Right ventricle myocardium inferior (tissue), 1 donor: ENCODE measurements at regions not wholly inside any gene's neighbourhood (a gene's known extent, or its start where the extent isn't known, plus 50 kb on each side); places are given as distances from the start of the nearest gene placed in this dataset.

ENCODE experiments used
- ATAC-seq: fragments of 200-7000 bp; cut with Tn5 transposase; one replicate; pipeline ENCODE4 v1.9.1; 2020; ENCODE audit warnings: mild to moderate bottlenecking, moderate library complexity
- DNase-seq: peaks from one replicate; pipeline ENCODE4 v3.0.0; 2021; ENCODE audit errors: missing footprints
- intact Hi-C: fragments of 100-400 bp; cut with DNase I; formaldehyde crosslinking; loops from one replicate; pipeline ENCODE4 v1.11.0; 2022
- donor health status: DM: no; HTN: yes; CAD: no; lungs with severe emphysema.

DNA sequence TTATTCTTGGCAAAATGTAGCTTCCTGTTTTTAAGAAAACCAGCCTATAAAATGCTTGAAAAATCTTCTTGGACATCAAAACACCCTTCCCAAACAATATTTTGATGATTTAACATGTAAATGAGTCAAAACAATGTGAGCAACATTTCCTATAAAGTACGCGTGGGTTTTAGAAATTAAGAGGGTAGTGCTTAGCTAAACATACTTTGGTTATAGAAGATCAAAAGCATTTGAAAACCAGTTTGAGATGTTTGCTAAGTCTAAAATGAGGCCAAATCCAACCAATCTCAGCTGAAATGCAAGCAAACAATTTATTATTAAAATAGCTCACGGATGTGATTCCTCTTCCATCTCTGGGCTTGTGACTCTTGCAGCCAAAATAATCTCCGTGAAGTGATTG is 350.4 kb downstream of the TGFB2 start:
- ATAC-seq: no peak
- DNase-seq: no peak
- intact Hi-C loops: no loop called here

DNA sequence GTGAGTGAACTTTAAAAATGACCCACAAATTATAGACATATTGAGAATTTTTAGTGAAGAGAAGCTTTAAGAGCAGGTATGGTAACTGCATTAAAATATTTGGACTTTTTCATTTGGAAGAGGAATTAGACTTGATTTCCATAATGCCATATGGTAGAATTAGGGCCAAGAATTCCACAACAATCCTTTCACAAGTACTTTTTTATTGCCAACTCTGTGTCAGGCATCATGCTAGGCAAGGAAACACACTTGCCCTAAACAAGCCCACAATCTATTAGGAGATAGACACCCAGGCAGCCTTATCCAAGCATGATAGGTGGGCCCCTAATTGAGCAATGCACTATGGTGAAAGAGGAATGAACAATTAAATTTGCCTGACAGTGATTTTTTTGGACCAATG is 353.0 kb downstream of the TGFB2 start:
- ATAC-seq (no peak), DNase-seq (no peak)
- intact Hi-C loops: no loop called here

DNA sequence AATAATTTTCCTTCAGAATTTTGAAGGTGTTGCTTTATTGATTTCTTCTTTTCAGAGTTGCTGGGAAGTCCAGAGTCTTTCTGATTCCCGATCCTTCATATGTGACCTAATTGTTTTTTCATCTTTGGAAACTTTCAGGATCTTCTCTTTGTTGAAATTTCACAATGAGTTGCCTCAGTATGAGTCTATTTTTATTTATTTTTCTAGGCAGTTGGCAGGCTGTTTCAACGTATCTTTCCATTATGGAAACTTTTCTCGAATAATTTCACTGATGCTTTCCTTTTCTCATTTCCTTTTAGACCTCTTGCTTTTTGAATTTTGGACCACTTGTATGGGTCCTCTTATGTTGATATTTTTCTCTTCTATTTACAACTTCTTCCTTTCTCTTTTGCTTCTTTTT is 354.3 kb downstream of the TGFB2 start:
- DNase-seq: no peak
- intact Hi-C loops: no loop called here
- no peak for ATAC-seq

DNA sequence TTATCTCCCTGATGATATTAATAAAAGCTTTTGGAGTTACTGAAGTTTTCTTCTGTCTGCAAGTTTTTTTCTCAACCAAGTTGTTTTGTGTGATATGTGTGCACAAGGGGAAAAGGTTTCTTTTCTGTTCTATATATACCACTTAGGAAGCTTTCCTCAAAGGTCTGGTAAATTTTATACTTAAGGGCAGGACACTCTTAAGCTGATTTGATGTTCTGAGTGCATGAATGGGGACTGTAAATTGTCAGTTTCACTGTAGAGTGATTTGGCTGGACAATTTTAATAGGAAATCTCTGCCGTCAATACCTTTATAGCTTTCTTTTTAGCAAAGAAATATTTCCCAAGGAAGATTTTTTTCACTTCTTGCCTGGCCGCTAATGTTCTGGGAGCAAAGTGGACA is 354.7 kb downstream of the TGFB2 start:
- intact Hi-C loops: no loop called here
- DNase-seq (no peak), ATAC-seq (no peak)

DNA sequence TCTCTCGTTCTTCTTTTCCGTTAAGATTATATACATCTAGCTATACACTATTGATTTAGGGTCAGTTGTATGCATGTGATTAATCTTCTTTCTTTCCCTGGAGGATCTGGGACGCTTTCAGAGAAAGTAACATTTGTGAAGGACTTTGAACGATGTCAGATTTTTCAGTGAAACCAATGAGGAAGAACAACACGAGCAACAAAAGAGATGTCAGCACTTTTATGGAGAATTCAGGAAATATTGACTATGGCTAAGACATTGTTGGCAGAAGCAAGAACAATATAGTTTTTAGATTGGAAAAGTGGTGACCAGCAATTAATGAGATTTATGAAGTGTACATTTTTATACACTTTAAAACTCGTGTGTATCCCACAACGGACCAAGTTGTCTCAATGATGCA is 355.5 kb downstream of the TGFB2 start:
- ATAC-seq (no peak), DNase-seq (no peak)
- intact Hi-C loops: no loop called here

DNA sequence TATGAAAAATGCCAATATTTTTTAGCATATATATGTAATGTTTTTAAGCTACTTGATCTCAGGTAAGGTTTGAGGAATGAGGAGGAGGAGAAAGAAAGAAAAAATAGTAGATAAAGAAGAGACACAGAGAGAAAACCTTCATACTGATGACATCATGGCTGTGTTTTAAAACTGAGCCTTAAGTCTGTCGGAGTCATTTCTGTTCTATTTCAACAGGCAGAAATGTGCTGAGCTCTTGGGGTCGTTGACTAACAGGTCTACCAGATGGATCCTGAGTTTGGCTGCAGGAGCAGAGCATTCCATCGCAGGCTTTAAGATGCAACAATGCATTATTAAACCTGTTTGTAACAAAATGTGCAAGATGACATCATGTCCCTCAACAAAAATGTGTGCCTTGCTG is 356.0 kb downstream of the TGFB2 start:
- ATAC-seq (no peak), DNase-seq (no peak)
- intact Hi-C loops: no loop called here

DNA sequence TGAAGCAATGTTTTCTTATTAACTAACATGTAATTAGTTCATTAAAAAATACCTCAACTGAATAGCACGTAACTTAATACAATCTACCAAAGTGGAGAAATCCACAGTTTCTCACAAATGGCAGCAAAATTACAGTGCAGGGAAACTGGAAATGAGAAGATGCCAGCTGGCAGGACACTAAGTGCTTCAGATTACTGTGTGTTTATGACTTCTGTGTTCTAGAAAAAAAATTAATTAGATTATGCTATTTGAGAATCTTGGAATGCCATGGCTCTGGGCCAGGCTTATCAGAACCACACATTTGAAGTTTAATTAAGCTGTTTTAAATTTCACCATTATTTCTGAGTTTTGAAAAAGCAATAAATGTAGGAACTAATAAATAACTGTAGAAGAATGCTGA is 357.6 kb downstream of the TGFB2 start:
- DNase-seq (no peak), ATAC-seq (no peak)
- intact Hi-C loops: no loop called here

DNA sequence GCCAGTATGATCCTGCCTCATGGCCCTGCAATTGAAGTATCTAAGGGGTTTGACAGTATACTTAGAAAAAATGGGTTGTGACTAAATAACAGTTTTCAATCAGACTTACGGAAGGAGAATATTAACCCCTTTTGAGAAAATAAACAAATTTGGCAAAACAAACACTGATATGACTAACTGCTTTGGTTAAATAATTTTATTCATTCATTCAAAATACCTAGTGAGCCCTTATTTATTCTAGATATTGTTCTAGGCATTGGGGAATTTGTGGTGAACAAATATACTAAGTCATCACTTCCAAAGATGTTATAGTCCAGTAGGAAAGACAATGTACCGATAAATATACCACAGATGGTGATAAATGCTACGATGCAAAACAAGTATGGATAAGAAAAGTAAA is 358.7 kb downstream of the TGFB2 start:
- intact Hi-C loops: no loop called here
- ATAC-seq (no peak), DNase-seq (no peak)

DNA sequence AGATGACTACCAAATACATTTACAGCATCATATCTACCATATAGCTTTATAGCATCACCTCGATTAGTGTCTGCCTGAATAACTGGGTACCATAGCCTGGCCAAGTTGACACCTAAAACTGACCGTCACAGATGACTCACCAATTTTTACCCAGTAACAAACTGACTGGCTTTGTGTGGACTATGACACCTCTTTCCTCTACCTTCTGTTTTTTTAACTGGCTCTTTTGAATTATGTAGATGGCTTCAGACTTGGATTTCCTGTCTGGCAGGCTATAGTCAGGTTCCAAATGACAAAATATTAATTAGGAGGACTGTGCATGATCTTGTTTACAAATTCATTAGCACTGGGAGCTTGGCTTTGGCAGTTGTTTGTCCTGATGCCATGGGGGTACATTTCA is 360.3 kb downstream of the TGFB2 start:
- no peak for DNase-seq
- ATAC-seq: no peak
- intact Hi-C loops: no loop called here

DNA sequence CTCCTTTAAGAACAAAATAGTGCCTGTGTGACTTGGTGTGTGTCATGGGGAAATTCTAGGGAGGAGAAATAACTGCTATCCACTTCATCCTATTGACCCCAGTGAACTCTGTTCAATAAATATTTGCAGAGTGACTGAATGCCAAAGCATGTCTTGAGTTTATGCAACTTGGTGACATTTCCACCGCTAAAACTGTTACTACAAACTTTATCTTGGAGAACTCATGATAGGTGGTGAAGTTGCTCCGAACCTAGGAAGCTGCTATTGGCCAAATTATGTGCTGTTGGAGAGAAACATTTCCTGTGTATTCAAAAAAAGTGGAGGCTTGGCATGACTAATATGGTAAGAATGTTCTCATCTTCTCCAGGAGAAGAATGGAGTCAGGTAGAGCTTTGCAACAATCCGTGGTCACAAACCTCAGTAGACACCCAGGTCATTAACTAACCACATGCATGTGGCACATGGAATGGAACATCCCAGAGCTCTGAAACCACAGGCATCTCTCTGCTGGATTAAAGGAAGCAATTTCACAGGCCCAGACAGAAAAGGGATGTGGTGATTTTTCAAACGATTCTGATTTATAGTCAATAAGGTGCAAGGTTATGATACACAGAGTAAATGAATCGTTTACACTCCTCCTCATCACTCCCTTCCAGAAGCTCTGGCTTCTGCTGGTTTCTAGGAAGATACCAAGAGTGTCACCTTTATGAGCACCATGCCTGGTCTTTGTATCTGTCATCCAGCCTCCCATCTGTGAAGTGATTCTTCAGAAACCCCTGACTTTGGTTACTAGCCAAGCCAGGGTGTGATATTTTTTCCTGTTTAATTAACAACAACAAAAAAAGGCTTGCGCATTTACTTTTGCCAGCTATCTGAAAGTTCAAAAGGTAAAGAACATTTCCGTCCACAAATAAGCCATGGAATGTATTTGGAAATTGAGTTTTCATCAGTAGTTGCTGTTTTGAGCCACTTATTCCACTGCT is 361.1 kb downstream of the TGFB2 start:
- no peak for DNase-seq
- intact Hi-C loops: no loop called here
- no peak for ATAC-seq

DNA sequence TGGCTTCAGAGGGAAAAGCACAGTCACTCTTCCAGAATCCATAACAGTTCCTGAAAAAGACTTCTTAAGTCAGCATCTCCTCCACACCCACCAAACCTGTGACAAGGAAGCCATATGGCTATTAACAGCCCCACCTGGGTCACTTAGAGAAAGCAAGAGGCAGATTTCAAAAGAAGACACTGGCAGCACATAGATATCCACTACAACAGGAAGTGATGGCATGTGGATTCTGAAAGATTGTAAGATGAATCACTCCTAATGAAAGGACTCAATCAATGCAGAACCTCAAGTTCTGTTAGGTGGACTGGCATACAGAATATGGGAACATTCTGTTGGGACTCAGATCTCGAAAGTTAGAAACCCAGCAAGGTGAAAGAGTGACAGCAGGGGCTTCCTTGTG is 365.9 kb downstream of the TGFB2 start:
- intact Hi-C loops: no loop called here
- ATAC-seq (no peak), DNase-seq (no peak)

DNA sequence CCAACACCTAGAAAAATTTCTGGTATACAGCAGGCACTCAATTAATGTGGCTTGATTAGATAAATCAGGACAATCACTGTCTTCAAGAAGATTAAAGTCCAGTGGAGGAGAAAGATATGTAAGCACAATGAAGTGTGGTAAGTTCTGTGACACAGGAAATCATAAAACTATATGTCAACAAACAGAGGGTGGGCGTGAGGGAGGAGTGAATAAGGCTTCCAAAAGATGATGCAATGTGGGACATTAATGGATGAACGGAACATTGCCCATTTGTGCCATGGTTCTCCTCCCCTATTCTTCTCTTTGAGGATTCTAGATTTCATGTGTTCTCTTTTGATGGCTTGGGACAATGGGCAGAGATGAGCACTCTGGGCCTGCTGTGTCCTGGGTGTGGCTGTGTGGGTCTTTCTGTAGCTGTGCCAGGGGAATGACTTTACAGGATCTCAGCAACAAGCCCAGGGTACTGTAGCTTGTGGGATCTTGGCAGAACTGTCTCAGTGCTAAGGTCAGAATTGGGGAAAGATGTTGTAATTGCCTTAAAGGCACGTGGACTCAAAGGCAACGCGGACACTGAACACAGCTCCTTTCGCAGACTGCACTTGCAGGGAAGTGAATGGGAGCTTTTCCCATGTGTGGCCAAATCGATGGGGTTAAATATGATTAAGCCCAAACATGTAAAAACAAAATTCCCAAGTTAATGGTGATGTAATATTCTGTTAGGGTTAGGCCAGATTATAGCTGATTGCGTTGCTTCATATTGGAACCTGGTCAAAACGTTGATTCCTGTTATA is 366.9 kb downstream of the TGFB2 start:
- no peak for DNase-seq
- intact Hi-C loops: no loop called here
- ATAC-seq: peak; percentile 87

DNA sequence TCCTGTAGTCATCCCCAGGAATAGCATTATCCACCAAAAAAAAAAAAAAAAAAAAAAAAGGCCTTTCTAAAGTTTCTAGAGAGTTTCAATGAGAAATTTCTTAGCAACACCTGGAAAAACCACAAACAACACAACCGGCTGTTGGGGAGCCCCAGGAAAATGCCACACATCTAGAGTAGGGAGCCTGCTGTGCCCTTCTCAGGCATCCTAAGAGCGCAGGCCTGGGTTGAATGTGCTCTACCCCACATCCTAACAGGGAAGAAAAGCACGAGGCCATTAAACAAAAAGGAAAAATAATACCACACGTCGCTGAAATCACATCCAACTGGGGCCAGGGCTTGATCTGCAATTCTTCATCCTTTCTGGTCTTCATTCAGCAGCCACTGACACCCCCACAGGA is 367.5 kb downstream of the TGFB2 start:
- DNase-seq (no peak), ATAC-seq (peak; percentile 41)
- intact Hi-C loops: no loop called here

DNA sequence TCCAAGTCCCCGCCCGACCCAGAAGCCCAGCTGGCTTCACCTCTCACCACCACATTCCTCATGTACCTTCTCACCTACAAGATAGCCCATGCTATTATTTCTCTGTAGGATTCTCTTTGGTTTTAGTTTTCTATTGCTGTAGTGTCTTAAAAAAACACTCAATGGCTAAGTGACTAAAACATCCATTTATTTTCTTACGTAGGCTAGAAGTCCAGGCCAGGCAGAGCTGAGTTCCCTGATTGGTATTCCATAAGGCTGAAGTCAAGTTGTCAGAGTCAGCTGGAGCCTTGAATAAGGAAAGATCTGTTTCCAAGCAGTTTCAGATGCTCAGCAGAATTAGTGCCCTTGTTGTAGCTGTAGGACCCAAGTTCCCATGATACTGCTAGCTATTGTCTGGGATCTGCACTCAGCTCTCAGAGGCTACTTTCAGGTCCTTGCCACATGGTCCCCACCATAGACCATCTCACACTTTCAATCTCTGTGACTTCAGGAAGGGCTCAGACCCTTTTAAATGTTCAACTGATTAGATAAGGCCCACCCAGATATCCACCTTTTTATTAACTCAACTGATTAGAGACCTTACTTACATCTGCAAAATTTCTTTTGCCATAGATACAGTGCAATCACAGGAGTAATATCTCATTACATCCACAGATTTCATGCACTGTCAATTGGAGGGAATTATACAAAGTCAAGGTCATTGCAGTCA is 371.0 kb downstream of the TGFB2 start:
- intact Hi-C loops: no loop called here
- ATAC-seq (no peak), DNase-seq (no peak)

DNA sequence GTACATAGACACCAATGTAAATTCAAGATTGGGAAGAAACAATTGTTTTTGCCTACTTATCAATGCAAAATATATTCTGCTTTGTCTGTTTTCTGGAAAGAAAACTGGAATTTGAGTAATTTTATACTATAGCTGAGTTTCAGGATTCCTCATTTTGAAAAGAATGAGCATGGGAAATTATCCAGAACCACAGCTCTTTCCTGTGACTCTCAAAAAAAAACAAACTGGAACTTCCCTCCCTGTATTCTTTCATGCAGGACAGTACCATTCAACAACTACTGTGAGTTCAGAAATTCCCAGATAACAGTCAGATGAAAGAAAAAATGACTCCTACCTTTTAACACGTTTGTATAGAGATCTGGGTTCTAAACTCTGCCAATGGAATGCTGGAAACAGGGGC is 372.4 kb downstream of the TGFB2 start:
- intact Hi-C loops: no loop called here
- DNase-seq (no peak), ATAC-seq (no peak)

DNA sequence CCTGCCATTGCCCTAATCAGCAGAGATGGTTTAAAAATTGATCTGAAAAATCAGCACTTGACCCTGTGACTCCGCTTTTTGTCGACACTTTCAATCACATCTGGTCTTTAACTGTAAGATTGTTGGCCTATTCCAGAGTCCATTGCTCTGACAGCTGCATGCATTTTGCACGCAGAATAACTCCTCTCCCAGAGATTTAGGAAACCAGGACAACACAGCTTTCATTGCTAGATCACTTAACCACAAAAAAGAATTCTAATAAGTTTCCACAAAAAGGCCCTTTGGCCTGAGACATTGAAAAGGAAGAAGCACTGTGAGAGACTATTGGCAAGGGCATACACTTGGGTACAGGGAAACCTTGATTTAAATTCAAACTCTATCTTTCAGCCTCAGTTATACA is 373.1 kb downstream of the TGFB2 start:
- intact Hi-C loops: no loop called here
- DNase-seq: no peak
- no peak for ATAC-seq

DNA sequence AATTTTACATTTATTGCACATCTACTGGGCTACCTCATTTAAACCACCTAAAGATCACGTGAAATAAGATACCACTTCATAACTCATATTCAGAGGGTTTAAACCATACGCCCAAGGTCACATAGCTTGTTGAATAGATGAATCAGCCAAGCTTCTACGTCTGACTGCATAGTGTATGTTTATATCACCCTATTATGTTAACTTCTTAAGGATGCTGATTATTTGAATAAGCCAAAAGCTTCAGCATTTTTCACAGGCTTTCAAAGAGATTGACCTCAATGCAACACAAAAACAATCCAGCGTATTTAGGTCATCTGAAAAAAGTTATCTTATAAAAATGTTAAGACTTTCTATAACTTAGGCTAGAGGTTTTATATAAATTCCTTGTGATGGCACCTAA is 373.8 kb downstream of the TGFB2 start:
- intact Hi-C loops: no loop called here
- no peak for DNase-seq
- ATAC-seq: no peak

DNA sequence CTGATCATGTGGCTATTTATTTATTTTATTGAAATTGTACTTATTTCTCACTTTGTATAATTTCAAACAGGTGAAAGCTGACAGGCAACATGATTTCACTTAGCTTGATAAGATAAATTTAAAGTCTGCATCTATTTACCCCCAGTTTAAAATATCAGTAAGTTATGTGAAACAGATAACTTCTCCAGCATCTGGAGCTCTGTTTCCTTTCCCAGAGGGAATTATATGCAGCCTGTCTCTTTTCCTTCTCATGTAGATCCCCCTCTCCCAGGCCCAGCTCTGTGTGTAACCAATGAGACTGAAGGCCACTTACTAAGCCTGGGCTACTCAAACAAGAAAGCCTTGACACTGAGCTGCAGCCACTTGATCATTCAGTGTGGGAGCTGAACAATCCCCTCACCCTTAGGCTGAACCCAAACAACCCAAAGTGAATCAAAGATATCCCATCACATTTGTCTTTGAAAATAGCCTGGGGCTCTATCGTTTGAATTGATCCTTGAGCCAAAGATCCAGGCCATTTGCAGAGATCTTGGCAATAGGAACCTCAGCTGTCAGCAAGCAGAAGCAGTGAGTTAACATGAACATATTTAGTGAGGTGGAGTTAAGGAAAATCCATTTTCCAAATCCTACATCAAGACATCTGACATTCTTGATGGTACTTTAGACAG is 383.9 kb downstream of the TGFB2 start:
- intact Hi-C loops: loop anchor here (5.0 kb wide), 1 partner anchor 67 kb away; no protein-coding TSS in a partner anchor
- ATAC-seq (no peak), DNase-seq (no peak)

DNA sequence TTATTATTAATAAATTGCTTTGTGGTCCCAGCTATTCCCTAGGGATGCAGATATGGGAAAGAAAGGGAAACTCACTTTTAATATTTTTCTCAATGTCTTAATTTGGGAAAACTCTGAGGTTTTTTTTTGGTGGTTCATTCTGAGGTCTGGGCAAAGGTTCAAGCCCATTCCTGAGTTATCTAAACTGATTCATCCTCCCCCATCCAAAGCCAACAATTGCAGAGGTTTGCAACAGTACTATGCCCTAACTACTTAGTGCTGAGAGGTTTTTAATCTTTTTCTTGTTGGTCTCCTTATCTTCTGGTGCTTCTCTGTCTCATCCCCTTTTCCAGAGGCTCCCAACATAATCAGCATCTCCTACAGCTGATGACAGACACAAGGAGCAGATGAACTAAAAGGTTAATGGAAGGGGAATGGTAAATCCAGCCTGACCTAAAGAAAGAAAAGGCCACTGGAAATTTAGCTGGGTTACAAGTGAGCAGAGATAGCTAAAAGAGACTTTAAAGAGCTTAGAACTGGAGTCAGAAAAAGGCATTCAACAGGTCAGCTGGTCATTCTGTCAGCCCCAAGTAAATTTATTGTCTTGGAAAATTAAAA is 390.4 kb downstream of the TGFB2 start:
- intact Hi-C loops: no loop called here
- DNase-seq (no peak), ATAC-seq (peak; percentile 78)
